ENCODE measurements at regions not wholly inside any gene's neighbourhood (a gene's known extent, or its start where the extent isn't known, plus 50 kb on each side); places are given as distances from the start of the nearest gene placed in this dataset.

GRCh38 chr13:31887286-31887685 lies 144.3 kb upstream of the FRY start:
- no CpG with 5 or more reads among the region's 2 CpGs for WGBS (ENCODE audit: extremely low coverage, insufficient read length, low lambda C conversion rate)
- H3K27ac Mint-ChIP-seq, result no peak overlapping the region

More at GRCh38 chr13:31887286-31887685, 144.3 kb upstream of the FRY start:
- no peaks in the 10 kb centered on the region for H3K36me3 Mint-ChIP-seq (ENCODE audit: insufficient read depth in 1 of 3, low read depth in 3 of 3)
- no peak for DNase-seq
- no peak overlapping the region for H2AFZ ChIP-seq (ENCODE audit: low read length)
- H3K27me3 ChIP-seq (ENCODE audit: insufficient read depth, low read length), result no peaks in the 10 kb centered on the region
- H3K18ac ChIP-seq (ENCODE audit: insufficient read length, low read depth, low read length), result no peak overlapping the region
- no peak overlapping the region for H3K9ac ChIP-seq (ENCODE audit: extremely low read depth, insufficient read length, low read length)
- H3K27me3 Mint-ChIP-seq (ENCODE audit: low read depth), result no peaks in the 10 kb centered on the region
- no peak overlapping the region for H2BK15ac ChIP-seq (ENCODE audit: low read depth, low read length)
- no peaks in the 10 kb centered on the region for H3K79me2 ChIP-seq (ENCODE audit: insufficient read depth, low read length)
- H3K4me2 ChIP-seq (ENCODE audit: insufficient read depth, insufficient read length, low read length), result no peak overlapping the region
- H2AK5ac ChIP-seq (ENCODE audit: insufficient read length, low read length), result no peak overlapping the region
- H3K4me1 ChIP-seq (ENCODE audit: insufficient read depth, low read length), result no peaks in the 10 kb centered on the region
- no peaks in the 10 kb centered on the region for H4K20me1 ChIP-seq (ENCODE audit: control insufficient read depth, insufficient read depth, insufficient read length)
- no peak overlapping the region for H3K56ac ChIP-seq (ENCODE audit: insufficient read length, low read depth, low read length)
- no peak overlapping the region for H4K5ac ChIP-seq (ENCODE audit: insufficient read length, low read depth, low read length)
- no peaks in the 10 kb centered on the region for H3K23me2 ChIP-seq (ENCODE audit: insufficient read length, low read depth, low read length, poor library complexity, severe bottlenecking)
- H3K4me1 Mint-ChIP-seq, result peaks cover 6 to 10% of the 10 kb centered on the region in 2 experiments
- H3K23ac ChIP-seq (ENCODE audit: insufficient read length, low read depth, low read length), result no peak overlapping the region
- H3K9me3 Mint-ChIP-seq, result no peaks in the 10 kb centered on the region
- no peak overlapping the region for H3K4me3 Mint-ChIP-seq
- no peak overlapping the region for H2BK20ac ChIP-seq (ENCODE audit: low read depth, low read length, poor library complexity, severe bottlenecking)
- H2BK5ac ChIP-seq (ENCODE audit: insufficient read length, low read length), result no peak overlapping the region
- no peak overlapping the region for H4K91ac ChIP-seq (ENCODE audit: insufficient read length, low read depth, low read length)
- no peak overlapping the region for H3T11ph ChIP-seq (ENCODE audit: low read length)
- no peak overlapping the region for H3K27ac ChIP-seq (ENCODE audit: insufficient read length, low read depth, low read length)
- H3K9me3 ChIP-seq (ENCODE audit: control insufficient read depth, low read depth, low read length), result no peaks in the 10 kb centered on the region
- H2BK120ac ChIP-seq (ENCODE audit: low read depth, low read length, poor library complexity, severe bottlenecking), result no peak overlapping the region
- no peak overlapping the region for H3K14ac ChIP-seq (ENCODE audit: insufficient read depth, low read length)
- H3K79me1 ChIP-seq (ENCODE audit: insufficient read depth, low read depth, low read length, poor library complexity, severe bottlenecking), result no peaks in the 10 kb centered on the region
- H2BK12ac ChIP-seq (ENCODE audit: insufficient read length, low read depth, low read length), result no peak overlapping the region
- no peak overlapping the region for H3K4ac ChIP-seq (ENCODE audit: low read depth, low read length)
- TF ChIP-seq, protein P1, sequence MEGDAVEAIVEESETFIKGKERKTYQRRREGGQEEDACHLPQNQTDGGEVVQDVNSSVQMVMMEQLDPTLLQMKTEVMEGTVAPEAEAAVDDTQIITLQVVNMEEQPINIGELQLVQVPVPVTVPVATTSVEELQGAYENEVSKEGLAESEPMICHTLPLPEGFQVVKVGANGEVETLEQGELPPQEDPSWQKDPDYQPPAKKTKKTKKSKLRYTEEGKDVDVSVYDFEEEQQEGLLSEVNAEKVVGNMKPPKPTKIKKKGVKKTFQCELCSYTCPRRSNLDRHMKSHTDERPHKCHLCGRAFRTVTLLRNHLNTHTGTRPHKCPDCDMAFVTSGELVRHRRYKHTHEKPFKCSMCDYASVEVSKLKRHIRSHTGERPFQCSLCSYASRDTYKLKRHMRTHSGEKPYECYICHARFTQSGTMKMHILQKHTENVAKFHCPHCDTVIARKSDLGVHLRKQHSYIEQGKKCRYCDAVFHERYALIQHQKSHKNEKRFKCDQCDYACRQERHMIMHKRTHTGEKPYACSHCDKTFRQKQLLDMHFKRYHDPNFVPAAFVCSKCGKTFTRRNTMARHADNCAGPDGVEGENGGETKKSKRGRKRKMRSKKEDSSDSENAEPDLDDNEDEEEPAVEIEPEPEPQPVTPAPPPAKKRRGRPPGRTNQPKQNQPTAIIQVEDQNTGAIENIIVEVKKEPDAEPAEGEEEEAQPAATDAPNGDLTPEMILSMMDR (conservative IDR thresholded peaks at IDR 0.05), result no peak
- H4K8ac ChIP-seq (replicated peaks; ENCODE audit: insufficient read length, low read depth, low read length), result no peak overlapping the region
